ENCODE measurements at regions not wholly inside any gene's neighbourhood (a gene's known extent, or its start where the extent isn't known, plus 50 kb on each side); places are given as distances from the start of the nearest gene placed in this dataset.

GRCh38 chr9:28272127-28272526, 698.8 kb upstream of the C9orf72 start:
- TF ChIP-seq CTCF (IDR thresholded peaks at IDR 0.05), result no peak

- TF ChIP-seq CTCF (IDR thresholded peaks at IDR 0.05), result no peak
These were observed 714.2 kb upstream of the C9orf72 start for GRCh38 chr9:28287455-28287854.

GRCh38 chr9:28289746-28290145, 716.5 kb upstream of the C9orf72 start:
- TF ChIP-seq CTCF (IDR thresholded peaks at IDR 0.05), result no peak

- no peak for TF ChIP-seq CTCF (IDR thresholded peaks at IDR 0.05)
These were observed 720.2 kb upstream of the C9orf72 start for GRCh38 chr9:28293369-28294090.

GRCh38 chr9:28301281-28301680, 728.0 kb upstream of the C9orf72 start:
- no peak for TF ChIP-seq CTCF (IDR thresholded peaks at IDR 0.05)

- no peak for TF ChIP-seq CTCF (IDR thresholded peaks at IDR 0.05)
These were observed 744.5 kb upstream of the C9orf72 start for GRCh38 chr9:28317745-28318144.

- TF ChIP-seq CTCF (IDR thresholded peaks at IDR 0.05), result no peak
These were observed 745.2 kb upstream of the C9orf72 start for GRCh38 chr9:28318515-28318914.

GRCh38 chr9:28319981-28320380, 746.7 kb upstream of the C9orf72 start:
- no peak for TF ChIP-seq CTCF (IDR thresholded peaks at IDR 0.05)
